ENCODE measurements at regions not wholly inside any gene's neighbourhood (a gene's known extent, or its start where the extent isn't known, plus 50 kb on each side); places are given as distances from the start of the nearest gene placed in this dataset.

GRCh38 chr12:22797701-22798100 lies 172.7 kb downstream of the ETNK1 start:
- WGBS, 2 donors (ENCODE audit: low coverage in 1 of 2): 31 to 67% methylated on average over 2 of the region's 2 CpGs
- Histone ChIP-seq H3K36me3 (no peaks in the 10 kb centered on the region), H3K9me3 (no peaks in the 10 kb centered on the region), H3K4me1 (peaks cover 0 to 20% (median 9%) of the 10 kb centered on the region in 3 donors), H3K27ac (no peak overlapping the region), H3K4me3 (no peak overlapping the region), H3K27me3 (no peaks in the 10 kb centered on the region)
- TF ChIP-seq POLR2A (IDR thresholded peaks at IDR 0.05) (no peak), POLR2AphosphoS5 (IDR thresholded peaks at IDR 0.05) (no peak), EP300 (IDR thresholded peaks at IDR 0.05) (no peak), CTCF (IDR thresholded peaks at IDR 0.05) (no peak)
- no peak for ATAC-seq

- Histone ChIP-seq H3K27ac (no peak overlapping the region), H3K36me3 (no peaks in the 10 kb centered on the region), H3K27me3 (no peaks in the 10 kb centered on the region), H3K4me3 (no peak overlapping the region), H3K4me1 (peaks cover 0 to 20% (median 9%) of the 10 kb centered on the region in 3 donors), H3K9me3 (no peaks in the 10 kb centered on the region)
- WGBS, 2 donors (ENCODE audit: low coverage in 1 of 2): 86 to 90% methylated on average over 1 to 3 of the region's 3 CpGs
- no peak for ATAC-seq
- TF ChIP-seq POLR2AphosphoS5 (IDR thresholded peaks at IDR 0.05) (no peak), CTCF (IDR thresholded peaks at IDR 0.05) (no peak), POLR2A (IDR thresholded peaks at IDR 0.05) (no peak), EP300 (IDR thresholded peaks at IDR 0.05) (no peak)
Observed at GRCh38 chr12:22798116-22798515, 173.1 kb downstream of the ETNK1 start.

GRCh38 chr12:22799503-22799902 lies 174.5 kb downstream of the ETNK1 start:
- H3K27me3 ChIP-seq: no peaks in the 10 kb centered on the region
- TF ChIP-seq EP300 (IDR thresholded peaks at IDR 0.05) (no peak), CTCF (IDR thresholded peaks at IDR 0.05) (no peak), POLR2AphosphoS5 (IDR thresholded peaks at IDR 0.05) (no peak), POLR2A (IDR thresholded peaks at IDR 0.05) (no peak)
- H3K4me1 ChIP-seq: peaks cover 0 to 20% (median 9%) of the 10 kb centered on the region in 3 donors
- H3K9me3 ChIP-seq: peaks cover 0 to 4% (median 0%) of the 10 kb centered on the region in 3 donors
- WGBS, 2 donors (ENCODE audit: low coverage in 1 of 2): 94 to 95% methylated on average over 2 of the region's 2 CpGs
- ATAC-seq: no peak
- no peak overlapping the region for H3K4me3 ChIP-seq
- H3K27ac ChIP-seq: no peak overlapping the region
- H3K36me3 ChIP-seq: no peaks in the 10 kb centered on the region

GRCh38 chr12:22800332-22800731 lies 175.4 kb downstream of the ETNK1 start:
- peaks cover 0 to 20% (median 9%) of the 10 kb centered on the region in 3 donors for H3K4me1 ChIP-seq
- no peak for ATAC-seq
- WGBS, 2 donors (ENCODE audit: low coverage in 1 of 2): 52 to 60% methylated on average over 2 of the region's 2 CpGs
- no peak overlapping the region for H3K27ac ChIP-seq
- peaks cover 0 to 4% (median 0%) of the 10 kb centered on the region in 3 donors for H3K9me3 ChIP-seq
- no peaks in the 10 kb centered on the region for H3K36me3 ChIP-seq
- H3K27me3 ChIP-seq: no peaks in the 10 kb centered on the region
- no peak overlapping the region for H3K4me3 ChIP-seq
- TF ChIP-seq EP300 (IDR thresholded peaks at IDR 0.05) (no peak), CTCF (IDR thresholded peaks at IDR 0.05) (no peak), POLR2AphosphoS5 (IDR thresholded peaks at IDR 0.05) (no peak), POLR2A (IDR thresholded peaks at IDR 0.05) (no peak)

DNA sequence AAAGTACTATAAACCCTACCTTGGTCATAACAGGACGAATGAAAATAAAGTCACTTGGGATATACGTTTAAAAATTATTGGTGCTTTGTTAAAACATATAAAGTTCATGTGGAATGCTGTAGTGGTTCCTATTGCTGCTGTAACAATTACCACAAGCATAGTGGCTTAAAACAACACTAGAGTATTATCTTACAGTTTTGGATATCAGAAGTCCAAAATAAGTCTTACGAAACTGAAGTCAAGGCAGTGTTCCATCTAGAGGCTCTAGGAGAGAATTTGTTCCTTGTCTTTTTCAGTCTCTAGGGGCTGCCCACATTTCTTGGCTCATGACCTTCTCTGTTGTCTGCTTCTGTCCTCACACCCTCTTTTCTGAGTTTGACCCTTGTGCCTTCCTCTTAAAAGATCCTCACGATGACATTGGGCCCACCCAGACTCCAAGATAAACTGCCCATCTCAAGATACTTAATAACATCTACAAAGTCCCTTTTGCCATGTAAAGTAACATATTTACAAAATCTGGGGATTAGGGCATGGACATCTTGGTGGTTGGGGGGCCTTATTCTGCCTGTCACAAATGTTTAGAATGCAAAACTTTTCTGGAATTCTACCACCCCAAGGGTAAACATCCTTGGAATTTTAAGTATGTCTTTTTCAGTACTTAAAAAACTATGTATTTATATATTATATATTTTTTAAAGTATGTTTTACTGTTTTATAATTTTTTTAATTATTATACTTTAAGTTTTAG lies 178.1 kb downstream of the ETNK1 start:
- WGBS, 2 donors (ENCODE audit: low coverage in 1 of 2): 67 to 81% methylated on average over 4 of the region's 4 CpGs
- no peak overlapping the region for H3K4me3 ChIP-seq
- H3K4me1 ChIP-seq: peaks cover 0 to 16% (median 0%) of the 10 kb centered on the region in 3 donors
- ATAC-seq: no peak
- TF ChIP-seq EP300 (IDR thresholded peaks at IDR 0.05) (no peak), CTCF (IDR thresholded peaks at IDR 0.05) (no peak), POLR2A (IDR thresholded peaks at IDR 0.05) (no peak), POLR2AphosphoS5 (IDR thresholded peaks at IDR 0.05) (no peak)
- no peaks in the 10 kb centered on the region for H3K27me3 ChIP-seq
- H3K9me3 ChIP-seq: peaks cover 0 to 4% (median 0%) of the 10 kb centered on the region in 3 donors
- H3K27ac ChIP-seq: no peak overlapping the region
- no peaks in the 10 kb centered on the region for H3K36me3 ChIP-seq
